Astrocyte (in vitro differentiated cells and primary cell): ENCODE measurements at regions not wholly inside any gene's neighbourhood (a gene's known extent, or its start where the extent isn't known, plus 50 kb on each side); places are given as distances from the start of the nearest gene placed in this dataset.

Source experiments
- DNase-seq: peaks from one replicate; pipeline ENCODE4 v3.0.0-alpha.2; 2010; ENCODE audit warnings: low read depth
- FAIRE-seq: peaks from 2 replicates; lab custom pipeline; 2011; peaks lifted over from hg19 to GRCh38; lab: Jason Lieb, UNC
- H2AFZ ChIP-seq: 2 replicates; pipeline ENCODE4 v1.6.0; 2012; ENCODE audit warnings: low read depth, low read length, inconsistent platforms
- H3K27ac ChIP-seq: 2 replicates; pipeline ENCODE4 v1.5.1; 2011; ENCODE audit warnings: low read depth, low read length, inconsistent platforms
- H3K27me3 ChIP-seq: 2 replicates; pipeline ENCODE4 v1.6.0; 2011; ENCODE audit warnings: low read length, inconsistent platforms; ENCODE audit not compliant: insufficient read depth
- H3K36me3 ChIP-seq: 2 replicates; pipeline ENCODE4 v1.5.1; 2011; ENCODE audit warnings: low read length, inconsistent platforms; ENCODE audit not compliant: insufficient read depth
- H3K4me1 ChIP-seq: 2 replicates; pipeline ENCODE4 v1.5.1; 2011; ENCODE audit warnings: low read length, inconsistent platforms; ENCODE audit not compliant: insufficient read depth
- H3K4me2 ChIP-seq: 2 replicates; pipeline ENCODE4 v1.6.0; 2012; ENCODE audit warnings: low read length, inconsistent platforms
- H3K4me3 ChIP-seq: 2 replicates; pipeline ENCODE4 v1.5.1; 2011; ENCODE audit warnings: low read depth, mild to moderate bottlenecking, low read length, inconsistent platforms; ENCODE audit not compliant: insufficient read depth
- H3K79me2 ChIP-seq: 2 replicates; pipeline ENCODE4 v1.6.0; 2012; ENCODE audit warnings: mild to moderate bottlenecking, low read length, inconsistent platforms; ENCODE audit not compliant: insufficient read depth
- H3K9ac ChIP-seq: 2 replicates; pipeline ENCODE4 v1.6.0; 2012; ENCODE audit warnings: mild to moderate bottlenecking, low read length, inconsistent platforms
- H3K9me3 ChIP-seq: 2 replicates; pipeline ENCODE4 v1.5.1; 2012; ENCODE audit warnings: low read depth, mild to moderate bottlenecking, low read length, inconsistent platforms; ENCODE audit not compliant: insufficient read depth
- H4K20me1 ChIP-seq: 2 replicates; pipeline ENCODE4 v1.6.0; 2012; ENCODE audit warnings: low read length, inconsistent platforms; ENCODE audit not compliant: insufficient read depth
- H3K27ac Mint-ChIP-seq: one replicate; pipeline ENCODE4 v1.8.0; 2021; ENCODE audit warnings: mild to moderate bottlenecking, mixed read lengths; ENCODE audit not compliant: unreplicated experiment
- H3K27me3 Mint-ChIP-seq: one replicate; pipeline ENCODE4 v1.8.0; 2021; ENCODE audit warnings: low read depth, mixed read lengths; ENCODE audit not compliant: unreplicated experiment
- H3K36me3 Mint-ChIP-seq: one replicate; pipeline ENCODE4 v1.8.0; 2021; ENCODE audit warnings: low read depth, mixed read lengths; ENCODE audit not compliant: unreplicated experiment
- H3K4me1 Mint-ChIP-seq: one replicate; pipeline ENCODE4 v1.8.0; 2021; ENCODE audit warnings: low read depth, mixed read lengths; ENCODE audit not compliant: unreplicated experiment
- H3K4me3 Mint-ChIP-seq: one replicate; pipeline ENCODE4 v1.8.0; 2021; ENCODE audit warnings: mild to moderate bottlenecking, moderate library complexity, mixed read lengths; ENCODE audit not compliant: unreplicated experiment
- H3K9me3 Mint-ChIP-seq: one replicate; pipeline ENCODE4 v1.8.0; 2021; ENCODE audit warnings: mild to moderate bottlenecking, mixed read lengths; ENCODE audit not compliant: unreplicated experiment
- EZH2 ChIP-seq: IDR thresholded peaks from 2 replicates; pipeline ENCODE4 v1.6.1; 2012; ENCODE audit warnings: mild to moderate bottlenecking, low read length, inconsistent platforms; ENCODE audit not compliant: insufficient read depth
- TF ChIP-seq, protein P1 (sequence below): IDR thresholded peaks from 2 replicates; pipeline ENCODE4 v1.5.1; 2011; ENCODE audit warnings: low read depth, mild to moderate bottlenecking, inconsistent platforms, low read length, moderate library complexity; ENCODE audit not compliant: insufficient read depth

DNA sequence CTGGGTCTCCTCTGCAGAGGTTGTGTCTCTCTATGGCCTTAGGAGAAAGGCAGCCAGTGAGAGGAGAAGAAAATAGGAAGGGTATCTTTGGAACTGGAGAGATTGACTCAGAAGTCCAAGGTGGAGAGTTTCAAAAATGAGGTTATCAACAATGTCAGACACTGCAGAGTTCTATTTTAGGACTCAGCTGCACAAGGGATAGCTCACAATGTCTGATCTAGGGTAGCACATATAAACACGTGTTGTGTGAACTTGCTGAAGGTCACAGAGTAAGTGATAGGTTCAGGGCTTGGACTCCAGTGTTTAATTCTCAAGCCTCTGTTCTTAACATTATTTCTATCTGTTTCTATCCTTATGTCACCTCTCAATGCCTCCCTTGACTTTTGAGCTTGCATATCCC, 305.0 kb upstream of the LARGE1 start:
- H3K4me3 ChIP-seq = no peak overlapping the region
- H3K27ac ChIP-seq = no peak overlapping the region
- H3K4me2 ChIP-seq = no peak overlapping the region
- Mint-ChIP-seq H3K36me3 (no peaks in the 10 kb centered on the region), H3K27ac (no peak overlapping the region), H3K4me1 (no peaks in the 10 kb centered on the region), H3K9me3 (peaks cover 5% of the 10 kb centered on the region), H3K4me3 (no peak overlapping the region), H3K27me3 (no peaks in the 10 kb centered on the region)
- no peaks in the 10 kb centered on the region for H3K36me3 ChIP-seq
- H3K4me1 ChIP-seq = no peaks in the 10 kb centered on the region
- no peak for TF ChIP-seq EZH2
- TF ChIP-seq, protein P1, sequence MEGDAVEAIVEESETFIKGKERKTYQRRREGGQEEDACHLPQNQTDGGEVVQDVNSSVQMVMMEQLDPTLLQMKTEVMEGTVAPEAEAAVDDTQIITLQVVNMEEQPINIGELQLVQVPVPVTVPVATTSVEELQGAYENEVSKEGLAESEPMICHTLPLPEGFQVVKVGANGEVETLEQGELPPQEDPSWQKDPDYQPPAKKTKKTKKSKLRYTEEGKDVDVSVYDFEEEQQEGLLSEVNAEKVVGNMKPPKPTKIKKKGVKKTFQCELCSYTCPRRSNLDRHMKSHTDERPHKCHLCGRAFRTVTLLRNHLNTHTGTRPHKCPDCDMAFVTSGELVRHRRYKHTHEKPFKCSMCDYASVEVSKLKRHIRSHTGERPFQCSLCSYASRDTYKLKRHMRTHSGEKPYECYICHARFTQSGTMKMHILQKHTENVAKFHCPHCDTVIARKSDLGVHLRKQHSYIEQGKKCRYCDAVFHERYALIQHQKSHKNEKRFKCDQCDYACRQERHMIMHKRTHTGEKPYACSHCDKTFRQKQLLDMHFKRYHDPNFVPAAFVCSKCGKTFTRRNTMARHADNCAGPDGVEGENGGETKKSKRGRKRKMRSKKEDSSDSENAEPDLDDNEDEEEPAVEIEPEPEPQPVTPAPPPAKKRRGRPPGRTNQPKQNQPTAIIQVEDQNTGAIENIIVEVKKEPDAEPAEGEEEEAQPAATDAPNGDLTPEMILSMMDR = no peak
- H3K79me2 ChIP-seq = no peaks in the 10 kb centered on the region
- no peaks in the 10 kb centered on the region for H3K27me3 ChIP-seq
- no peak for FAIRE-seq
- no peak overlapping the region for H2AFZ ChIP-seq
- no peaks in the 10 kb centered on the region for H4K20me1 ChIP-seq
- no peak overlapping the region for H3K9ac ChIP-seq
- peaks cover 5% of the 10 kb centered on the region for H3K9me3 ChIP-seq
- DNase-seq = no peak

DNA sequence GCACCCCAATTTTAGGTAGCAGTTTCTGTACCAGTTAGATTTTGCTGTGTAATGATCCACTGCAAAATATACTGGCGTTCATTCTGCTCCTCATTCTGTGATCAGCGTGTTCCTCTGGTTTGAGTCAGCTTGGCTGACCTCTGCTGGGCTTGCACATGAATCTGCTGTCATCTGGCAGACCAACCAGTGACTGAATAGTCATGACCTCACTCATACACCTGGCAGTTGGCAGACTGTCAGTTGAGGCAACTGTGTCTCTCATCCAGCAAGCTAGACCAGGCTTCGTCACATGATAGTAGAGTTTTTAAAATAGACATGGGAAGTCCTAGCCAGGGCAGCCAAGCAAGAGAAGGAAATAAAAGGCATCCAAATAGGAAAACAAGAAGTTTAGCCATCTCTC, 316.3 kb upstream of the LARGE1 start:
- no peaks in the 10 kb centered on the region for H3K36me3 ChIP-seq
- DNase-seq = no peak
- no peaks in the 10 kb centered on the region for H3K27me3 Mint-ChIP-seq
- no peaks in the 10 kb centered on the region for H3K79me2 ChIP-seq
- H3K27me3 ChIP-seq = no peaks in the 10 kb centered on the region
- no peaks in the 10 kb centered on the region for H3K9me3 Mint-ChIP-seq
- H3K4me1 Mint-ChIP-seq = no peaks in the 10 kb centered on the region
- no peaks in the 10 kb centered on the region for H3K36me3 Mint-ChIP-seq
- no peak overlapping the region for H3K4me2 ChIP-seq
- H3K9ac ChIP-seq = no peak overlapping the region
- H3K4me3 ChIP-seq = no peak overlapping the region
- H3K27ac Mint-ChIP-seq = no peak overlapping the region
- no peak overlapping the region for H3K4me3 Mint-ChIP-seq
- no peak overlapping the region for H2AFZ ChIP-seq
- peaks cover 3% of the 10 kb centered on the region for H3K9me3 ChIP-seq
- H3K27ac ChIP-seq = no peak overlapping the region
- H3K4me1 ChIP-seq = no peaks in the 10 kb centered on the region
- FAIRE-seq = no peak
- no peak for TF ChIP-seq EZH2
- no peaks in the 10 kb centered on the region for H4K20me1 ChIP-seq

DNA sequence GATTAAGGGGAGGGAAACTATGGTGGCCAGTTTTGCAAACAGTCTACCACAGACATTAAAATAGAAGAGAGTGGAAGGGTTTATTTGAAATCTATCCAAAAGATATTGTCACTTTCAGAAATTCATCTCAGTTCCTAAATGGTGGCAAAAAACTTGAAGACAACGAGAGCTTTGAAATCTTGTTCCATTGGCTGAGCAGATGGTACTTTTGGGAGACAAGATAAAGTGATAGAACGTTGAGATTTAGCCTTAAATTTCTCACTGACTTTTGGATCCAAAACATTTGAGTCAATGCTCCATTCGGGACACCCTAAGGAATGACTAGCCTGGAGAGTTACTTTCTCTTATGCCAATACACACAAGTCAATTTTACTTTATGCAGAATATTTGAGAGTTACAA, 319.1 kb upstream of the LARGE1 start:
- no peak overlapping the region for H3K4me3 Mint-ChIP-seq
- Histone ChIP-seq H3K79me2 (no peaks in the 10 kb centered on the region), H2AFZ (no peak overlapping the region), H4K20me1 (no peaks in the 10 kb centered on the region), H3K4me3 (no peak overlapping the region), H3K9ac (no peak overlapping the region), H3K27me3 (no peaks in the 10 kb centered on the region), H3K9me3 (peaks cover 3% of the 10 kb centered on the region), H3K36me3 (no peaks in the 10 kb centered on the region), H3K4me2 (no peak overlapping the region), H3K27ac (no peak overlapping the region), H3K4me1 (no peaks in the 10 kb centered on the region)
- no peak for TF ChIP-seq EZH2
- TF ChIP-seq, protein P1 = no peak
- DNase-seq (no peak), FAIRE-seq (no peak)
- no peaks in the 10 kb centered on the region for H3K9me3 Mint-ChIP-seq
- H3K36me3 Mint-ChIP-seq = no peaks in the 10 kb centered on the region
- no peaks in the 10 kb centered on the region for H3K27me3 Mint-ChIP-seq
- H3K27ac Mint-ChIP-seq = no peak overlapping the region
- H3K4me1 Mint-ChIP-seq = no peaks in the 10 kb centered on the region
